GM19239 (cell line): ENCODE measurements at regions not wholly inside any gene's neighbourhood (a gene's known extent, or its start where the extent isn't known, plus 50 kb on each side); places are given as distances from the start of the nearest gene placed in this dataset.

Source experiments
- DNase-seq: peaks from one replicate; pipeline ENCODE4 v3.0.0; 2011; ENCODE audit warnings: low spot score; ENCODE audit not compliant: insufficient read length
- FAIRE-seq: peaks from 2 replicates; lab custom pipeline; 2011; peaks lifted over from hg19 to GRCh38; lab: Jason Lieb, UNC

DNA sequence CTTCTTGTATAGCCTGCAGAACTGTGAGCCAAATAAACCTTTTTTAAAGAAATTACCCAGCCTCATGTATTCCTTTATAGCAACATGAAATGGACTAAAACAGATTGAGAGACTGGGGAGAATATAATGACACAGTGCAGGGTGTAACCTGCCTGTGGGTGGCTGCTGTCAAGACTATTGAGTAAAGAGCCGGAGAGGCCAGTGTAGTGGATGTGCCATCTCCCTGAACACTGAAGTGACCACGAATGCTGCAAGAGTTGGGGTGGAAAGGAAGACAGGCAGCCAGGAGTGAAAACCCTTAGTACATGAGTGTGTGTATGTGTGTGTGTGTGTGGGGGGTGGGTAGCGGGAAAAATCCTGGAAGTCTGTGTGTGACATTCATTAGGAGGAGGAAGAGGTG, 55.2 kb upstream of the FLT1 start:
- DNase-seq, result no peak
- no peak for FAIRE-seq

DNA sequence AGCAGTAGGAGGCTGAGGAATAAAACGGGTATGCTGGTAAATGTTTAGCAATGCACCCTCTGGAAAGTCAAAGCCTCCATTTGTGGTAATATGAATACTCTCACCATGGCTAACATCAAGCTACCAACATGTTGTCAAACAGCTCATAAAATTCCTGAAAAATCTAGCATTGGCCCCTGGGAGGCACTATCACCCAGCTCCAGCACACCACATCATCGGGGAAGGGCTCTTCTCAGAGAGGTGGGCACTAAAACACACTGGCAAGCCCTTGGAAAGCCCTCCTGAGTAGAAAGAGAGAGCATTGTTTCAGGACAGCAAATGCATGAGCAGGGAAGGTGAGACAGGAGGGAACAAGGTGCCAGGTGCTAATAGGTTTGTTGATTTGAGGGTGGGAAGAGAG, 53.9 kb upstream of the FLT1 start:
- no peak for FAIRE-seq
- DNase-seq, result no peak

DNA sequence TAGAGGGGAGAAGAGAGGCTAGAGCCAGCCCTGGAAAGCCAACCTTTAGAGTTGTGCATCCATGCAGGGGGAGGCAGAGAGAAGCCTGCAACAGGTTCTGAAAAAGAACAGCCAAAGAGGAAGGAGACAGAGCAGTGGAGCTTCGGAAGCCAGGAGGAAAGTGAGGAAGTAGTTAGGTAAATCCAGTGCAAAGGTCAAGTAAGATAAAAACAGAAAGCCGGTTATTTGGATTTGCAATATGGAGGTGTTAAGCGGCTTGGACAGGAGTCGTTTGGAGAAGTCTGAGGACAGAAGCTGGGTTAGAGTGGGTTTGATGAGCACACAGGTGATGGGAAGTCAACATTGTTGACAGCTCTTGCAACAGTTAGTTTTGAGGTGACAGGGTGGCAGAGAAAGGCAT, 53.5 kb upstream of the FLT1 start:
- FAIRE-seq (no peak), DNase-seq (no peak)

DNA sequence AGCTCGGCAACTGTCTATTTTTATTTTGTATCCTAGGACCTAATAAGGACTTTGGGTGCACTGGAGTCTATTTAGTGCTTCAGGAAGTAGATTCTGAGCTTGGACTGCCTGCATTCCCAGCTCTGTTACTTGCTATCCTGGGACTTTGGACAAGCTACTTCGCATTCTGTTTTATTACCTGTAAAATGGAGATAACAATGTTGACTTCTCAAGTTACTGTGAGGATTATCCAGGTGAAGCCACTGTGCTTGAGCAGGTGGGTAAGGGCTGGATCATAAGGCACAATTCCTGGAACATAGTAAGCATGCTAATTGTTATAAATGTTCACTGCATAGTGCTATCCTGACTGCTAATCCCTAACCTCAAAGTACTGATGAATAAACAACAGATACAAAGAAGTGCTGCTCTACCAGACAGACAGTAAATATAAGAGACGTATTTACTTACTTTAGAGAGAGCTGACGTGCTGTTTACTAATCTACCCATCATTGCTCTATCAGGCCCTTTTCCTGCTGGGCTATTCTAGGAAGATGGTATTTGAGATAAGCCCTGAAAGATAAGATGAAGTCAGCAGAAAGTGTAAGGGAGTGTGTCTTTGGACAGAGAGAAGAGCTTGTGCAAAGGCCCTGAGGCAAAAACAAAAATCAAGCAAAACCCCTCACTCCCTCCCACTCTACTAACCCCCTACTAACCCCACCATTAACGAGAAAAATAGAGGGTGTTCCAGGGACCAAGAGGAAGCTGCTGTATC, 50.8 kb upstream of the FLT1 start:
- DNase-seq, result no peak
- no peak for FAIRE-seq
